ENCODE measurements at regions not wholly inside any gene's neighbourhood (a gene's known extent, or its start where the extent isn't known, plus 50 kb on each side); places are given as distances from the start of the nearest gene placed in this dataset.

- Histone ChIP-seq H3K27ac (ENCODE audit: low read depth) (no peak overlapping the region), H3K4me3 (no peak overlapping the region), H3K4me1 (ENCODE audit: insufficient read depth) (no peaks in the 10 kb centered on the region), H3K36me3 (ENCODE audit: insufficient read depth) (no peaks in the 10 kb centered on the region), H3K4me2 (no peak overlapping the region), H2AFZ (no peak overlapping the region), H3K79me2 (replicated peaks; ENCODE audit: insufficient read depth) (no peaks in the 10 kb centered on the region), H4K20me1 (replicated peaks; ENCODE audit: insufficient read depth) (no peaks in the 10 kb centered on the region), H3K27me3 (ENCODE audit: insufficient read depth) (no peaks in the 10 kb centered on the region), H3F3A (replicated peaks; ENCODE audit: low read depth) (no peaks in the 10 kb centered on the region), H3K9me2 (ENCODE audit: insufficient read depth) (no peaks in the 10 kb centered on the region)
- Mint-ChIP-seq H3K4me1 (no peaks in the 10 kb centered on the region), H3K4me3 (no peak overlapping the region), H3K36me3 (ENCODE audit: low read depth) (no peaks in the 10 kb centered on the region; the same call in 2 of the 3 replicates), H3K9me3 (peaks cover 12% of the 10 kb centered on the region), H3K27me3 (ENCODE audit: insufficient read depth, low read depth, poor library complexity) (peaks cover 12% of the 10 kb centered on the region), H3K27ac (no peak overlapping the region)
- DNase-seq (ENCODE audit: low spot score), result no peak
- TF ChIP-seq CTCF (conservative IDR thresholded peaks at IDR 0.05; ENCODE audit: low read depth in 2 of 2), result no peak
- no peak for TF ChIP-seq NANOG (IDR thresholded peaks at IDR 0.05; ENCODE audit: borderline replicate concordance)
- no peak for TF ChIP-seq POLR2AphosphoS5 (IDR thresholded peaks at IDR 0.05; ENCODE audit: low read depth)
- no peak for TF ChIP-seq EZH2phosphoT487 (IDR thresholded peaks at IDR 0.05; ENCODE audit: unreplicated experiment)
- no peak for TF ChIP-seq REST (IDR thresholded peaks at IDR 0.05; ENCODE audit: unreplicated experiment)
- no peak for TF ChIP-seq ZNF462 (CRISPR knock-in tag; IDR thresholded peaks at IDR 0.05)
- no peak for TF ChIP-seq JUNB (IDR thresholded peaks at IDR 0.05; ENCODE audit: unreplicated experiment)
- TF ChIP-seq STAT1 (IDR thresholded peaks at IDR 0.05; ENCODE audit: unreplicated experiment), result no peak
- no peak for TF ChIP-seq EZH2 (IDR thresholded peaks at IDR 0.05; ENCODE audit: low read depth, unreplicated experiment)
- TF ChIP-seq ZNF114 (CRISPR knock-in tag; IDR thresholded peaks at IDR 0.05), result no peak
- no peak for TF ChIP-seq ETS1 (IDR thresholded peaks at IDR 0.05)
- TF ChIP-seq ZNF331 (CRISPR knock-in tag; IDR thresholded peaks at IDR 0.05; ENCODE audit: low read depth), result no peak
- no peak for TF ChIP-seq CREB1 (CRISPR knock-in tag; IDR thresholded peaks at IDR 0.05; ENCODE audit: low read depth)
- ATAC-seq, result no peak
Observed at GRCh38 chr2:239476757-239477585, 76.2 kb upstream of the HDAC4 start.
